Liver (tissue), 8 donors: ENCODE measurements at regions not wholly inside any gene's neighbourhood (a gene's known extent, or its start where the extent isn't known, plus 50 kb on each side); places are given as distances from the start of the nearest gene placed in this dataset.

Source experiments
- DNase-seq: peaks from one replicate; pipeline ENCODE4 v3.0.0-alpha.2; 2017; ENCODE audit warnings: low spot score
- H3K27ac ChIP-seq, 2 donors: one replicate each; pipeline ENCODE4 v1.7.0; 2013; ENCODE audit warnings: inconsistent platforms in 2 of 2, low read length in 2 of 2, control low read depth in 1 of 2, low read depth in 1 of 2, mild to moderate bottlenecking in 1 of 2
- H3K27me3 ChIP-seq, 4 donors: one replicate each; pipeline versions ENCODE4 v1.6.1 to v1.7.0; 2013; ENCODE audit warnings: low read length in 3 of 4, inconsistent platforms in 1 of 4, mild to moderate bottlenecking in 1 of 4, moderate library complexity in 1 of 4; ENCODE audit not compliant: control insufficient read depth in 4 of 4, insufficient read depth in 4 of 4
- H3K36me3 ChIP-seq, 4 donors: one replicate each; pipeline versions ENCODE4 v1.6.1 to v1.7.0; 2013; ENCODE audit warnings: low read length in 3 of 4, mild to moderate bottlenecking in 3 of 4, low read depth in 1 of 4, moderate library complexity in 1 of 4; ENCODE audit not compliant: control insufficient read depth in 4 of 4, insufficient read depth in 3 of 4
- H3K4me1 ChIP-seq, 4 donors: one replicate each; pipeline versions ENCODE4 v1.6.1 to v1.7.0; 2013; ENCODE audit warnings: low read length in 3 of 4, mild to moderate bottlenecking in 3 of 4, moderate library complexity in 1 of 4; ENCODE audit not compliant: control insufficient read depth in 4 of 4, insufficient read depth in 4 of 4
- H3K4me3 ChIP-seq, 3 donors: one replicate each; pipeline versions ENCODE4 v1.6.1 to v1.7.0; 2013; ENCODE audit warnings: low read length in 3 of 3, control low read depth in 1 of 3, low read depth in 1 of 3, mild to moderate bottlenecking in 1 of 3
- H3K9ac ChIP-seq, 2 donors: one replicate each; pipeline ENCODE4 v1.7.0; 2013; ENCODE audit warnings: low read length in 2 of 2, mild to moderate bottlenecking in 2 of 2, moderate library complexity in 2 of 2, control low read depth in 1 of 2, low read depth in 1 of 2
- H3K9me3 ChIP-seq, 4 donors: one replicate each; pipeline versions ENCODE4 v1.6.1 to v1.7.0; 2013; ENCODE audit warnings: low read length in 3 of 4; ENCODE audit not compliant: control insufficient read depth in 4 of 4
- EGR1 ChIP-seq, 2 donors: IDR thresholded peaks; 2 replicates each; pipeline ENCODE4 v1.6.1; 2016 to 2018; ENCODE audit warnings: antibody characterized with exemption in 2 of 2, low read depth in 2 of 2
- FOXA1 ChIP-seq: IDR thresholded peaks from 2 replicates; pipeline ENCODE4 v1.6.1; 2016; ENCODE audit warnings: antibody characterized with exemption
- GABPA ChIP-seq, 2 donors: IDR thresholded peaks in 1 of 2; conservative IDR thresholded peaks in 1 of 2; 2 replicates each; pipeline ENCODE4 v1.6.1; 2016; ENCODE audit warnings: antibody characterized with exemption in 2 of 2, mild to moderate bottlenecking in 1 of 2, moderate library complexity in 1 of 2
- HNF4A ChIP-seq, 2 donors: conservative IDR thresholded peaks; 2 replicates each; pipeline ENCODE4 v1.6.1; 2016; ENCODE audit warnings: antibody characterized with exemption in 2 of 2, mild to moderate bottlenecking in 2 of 2
- JUND ChIP-seq, 2 donors: IDR thresholded peaks; 2 replicates each; pipeline ENCODE4 v1.6.1; 2016; ENCODE audit warnings: antibody characterized with exemption in 2 of 2
- MAX ChIP-seq: IDR thresholded peaks from 2 replicates; pipeline ENCODE4 v1.6.1; 2016; ENCODE audit warnings: antibody characterized with exemption
- NR2F2 ChIP-seq: IDR thresholded peaks from 2 replicates; pipeline ENCODE4 v1.6.1; 2016; ENCODE audit warnings: antibody characterized with exemption
- RAD21 ChIP-seq, 2 donors: IDR thresholded peaks; 2 replicates each; pipeline ENCODE4 v1.6.1; 2016; ENCODE audit warnings: antibody characterized with exemption in 2 of 2, mild to moderate bottlenecking in 2 of 2
- REST ChIP-seq: IDR thresholded peaks from 2 replicates; pipeline ENCODE4 v1.6.1; 2016; ENCODE audit warnings: antibody characterized with exemption, mild to moderate bottlenecking
- RXRA ChIP-seq, 2 donors: IDR thresholded peaks; 2 replicates each; pipeline ENCODE4 v1.6.1; 2017 to 2018; ENCODE audit warnings: antibody characterized with exemption in 2 of 2, mild to moderate bottlenecking in 1 of 2
- WGBS: extraction: QIAGEN DNeasy Blood & Tissue Kit; methylation state at CpG from one replicate; pipeline ENCODE4 v1.1.7; 2013; 5-methylcytosine and 5-hydroxymethylcytosine counted together
- TF ChIP-seq, protein P1 (sequence below): IDR thresholded peaks from 2 replicates; pipeline ENCODE4 v1.6.1; 2016; ENCODE audit warnings: antibody characterized with exemption
- TF ChIP-seq, protein P2 (sequence below): fragments of 150-350 bp; IDR thresholded peaks from 2 replicates; pipeline ENCODE4 v1.5.1; 2017; ENCODE audit warnings: improper control_type of control experiment, low read depth, low read length; ENCODE audit not compliant: missing input control
- donor health status: healthy.
- donor health status: healthy.
- donor health status: healthy.
- donor health status: healthy.
- donor health status: healthy.

DNA sequence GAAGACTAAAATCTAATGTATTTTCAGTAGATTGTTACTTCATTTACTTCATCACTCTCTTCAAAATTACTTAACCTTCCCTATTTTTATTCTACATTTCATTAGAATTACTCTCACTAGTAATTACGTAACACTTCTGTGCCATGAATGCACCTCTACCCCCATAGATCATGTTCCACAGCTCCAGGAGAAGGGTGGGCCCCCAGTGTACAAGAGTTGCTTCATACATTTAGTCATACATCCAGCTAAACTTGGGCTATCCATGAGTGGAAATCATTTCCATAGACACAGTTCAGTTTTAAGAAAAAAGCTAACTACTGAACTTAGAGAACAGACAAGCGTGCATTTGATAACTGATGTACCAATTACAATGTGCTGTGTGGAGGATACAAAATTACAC, 104.2 kb downstream of the HSFY1 start:
- no peaks in the 10 kb centered on the region for H3K4me1 ChIP-seq
- WGBS = 72% methylated on average over 2 of the region's 2 CpGs
- no peak overlapping the region for H3K4me3 ChIP-seq
- no peaks in the 10 kb centered on the region for H3K9me3 ChIP-seq
- TF ChIP-seq REST = no peak
- no peak overlapping the region for H3K27ac ChIP-seq
- no peaks in the 10 kb centered on the region for H3K36me3 ChIP-seq
- H3K9ac ChIP-seq = no peak overlapping the region
- DNase-seq = no peak
- no peaks in the 10 kb centered on the region for H3K27me3 ChIP-seq

GRCh38 chrY:18664559-18664958, 109.0 kb downstream of the HSFY2 start:
- Histone ChIP-seq H3K27ac (no peak overlapping the region), H3K27me3 (no peaks in the 10 kb centered on the region), H3K36me3 (no peaks in the 10 kb centered on the region), H3K9ac (no peak overlapping the region), H3K9me3 (no peaks in the 10 kb centered on the region), H3K4me1 (no peaks in the 10 kb centered on the region), H3K4me3 (no peak overlapping the region)
- 41% methylated on average over 2 of the region's 2 CpGs for WGBS
- no peak for DNase-seq
- no peak for TF ChIP-seq RAD21 (IDR thresholded peaks at IDR 0.05)
- TF ChIP-seq JUND (IDR thresholded peaks at IDR 0.05) = no peak
- no peak for TF ChIP-seq RXRA (IDR thresholded peaks at IDR 0.05)
- TF ChIP-seq, protein P1, sequence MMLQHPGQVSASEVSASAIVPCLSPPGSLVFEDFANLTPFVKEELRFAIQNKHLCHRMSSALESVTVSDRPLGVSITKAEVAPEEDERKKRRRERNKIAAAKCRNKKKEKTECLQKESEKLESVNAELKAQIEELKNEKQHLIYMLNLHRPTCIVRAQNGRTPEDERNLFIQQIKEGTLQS = no peak
- no peak for TF ChIP-seq NR2F2
- TF ChIP-seq FOXA1 = no peak
- no peak for TF ChIP-seq HNF4A (conservative IDR thresholded peaks at IDR 0.05)
- no peak for TF ChIP-seq MAX
- no peak for TF ChIP-seq EGR1 (IDR thresholded peaks at IDR 0.05; ENCODE audit: low read depth in 2 of 2)
- TF ChIP-seq REST = no peak
- TF ChIP-seq GABPA (IDR thresholded peaks at IDR 0.05 in 1 of 2, conservative IDR thresholded peaks at IDR 0.05 in 1 of 2) = no peak

GRCh38 chrY:18669790-18670189, 103.7 kb downstream of the HSFY2 start:
- H3K9me3 ChIP-seq = no peaks in the 10 kb centered on the region
- no peak overlapping the region for H3K9ac ChIP-seq
- no peak for DNase-seq
- TF ChIP-seq, protein P2, sequence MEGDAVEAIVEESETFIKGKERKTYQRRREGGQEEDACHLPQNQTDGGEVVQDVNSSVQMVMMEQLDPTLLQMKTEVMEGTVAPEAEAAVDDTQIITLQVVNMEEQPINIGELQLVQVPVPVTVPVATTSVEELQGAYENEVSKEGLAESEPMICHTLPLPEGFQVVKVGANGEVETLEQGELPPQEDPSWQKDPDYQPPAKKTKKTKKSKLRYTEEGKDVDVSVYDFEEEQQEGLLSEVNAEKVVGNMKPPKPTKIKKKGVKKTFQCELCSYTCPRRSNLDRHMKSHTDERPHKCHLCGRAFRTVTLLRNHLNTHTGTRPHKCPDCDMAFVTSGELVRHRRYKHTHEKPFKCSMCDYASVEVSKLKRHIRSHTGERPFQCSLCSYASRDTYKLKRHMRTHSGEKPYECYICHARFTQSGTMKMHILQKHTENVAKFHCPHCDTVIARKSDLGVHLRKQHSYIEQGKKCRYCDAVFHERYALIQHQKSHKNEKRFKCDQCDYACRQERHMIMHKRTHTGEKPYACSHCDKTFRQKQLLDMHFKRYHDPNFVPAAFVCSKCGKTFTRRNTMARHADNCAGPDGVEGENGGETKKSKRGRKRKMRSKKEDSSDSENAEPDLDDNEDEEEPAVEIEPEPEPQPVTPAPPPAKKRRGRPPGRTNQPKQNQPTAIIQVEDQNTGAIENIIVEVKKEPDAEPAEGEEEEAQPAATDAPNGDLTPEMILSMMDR = peak; percentile 9
- peak in 1 of 2 donors; percentile 57 for TF ChIP-seq RAD21 (IDR thresholded peaks at IDR 0.05)
- TF ChIP-seq, protein P1 = no peak
- H3K4me3 ChIP-seq = no peak overlapping the region
- H3K36me3 ChIP-seq = no peaks in the 10 kb centered on the region
- no peaks in the 10 kb centered on the region for H3K4me1 ChIP-seq
- WGBS = 24% methylated on average over 6 of the region's 6 CpGs
- H3K27me3 ChIP-seq = no peaks in the 10 kb centered on the region
- no peak overlapping the region for H3K27ac ChIP-seq
